ENCODE measurements at regions not wholly inside any gene's neighbourhood (a gene's known extent, or its start where the extent isn't known, plus 50 kb on each side); places are given as distances from the start of the nearest gene placed in this dataset.

- no peak for DNase-seq
These were observed 95.9 kb upstream of the COL21A1 start for GRCh38 chr6:56343295-56343694.

- no peak for DNase-seq
These were observed 92.1 kb upstream of the COL21A1 start for GRCh38 chr6:56339524-56339923.

GRCh38 chr6:56335726-56336125 is 88.3 kb upstream of the COL21A1 start:
- peak; percentile 92 for DNase-seq

- peak; percentile 94 for DNase-seq
These were observed 87.6 kb upstream of the COL21A1 start for GRCh38 chr6:56334937-56335336.

GRCh38 chr6:56329271-56330050 is 82.1 kb upstream of the COL21A1 start:
- DNase-seq = peak; percentile 49

GRCh38 chr6:56328728-56329090 is 81.3 kb upstream of the COL21A1 start:
- no peak for DNase-seq

- no peak for DNase-seq
These were observed 80.8 kb upstream of the COL21A1 start for GRCh38 chr6:56327946-56328727.

GRCh38 chr6:56324396-56324795 is 77.0 kb upstream of the COL21A1 start:
- no peak for DNase-seq

- no peak for DNase-seq
These were observed 71.5 kb upstream of the COL21A1 start for GRCh38 chr6:56318851-56319250.

GRCh38 chr6:56314683-56315523 is 67.5 kb upstream of the COL21A1 start:
- DNase-seq = peak; percentile 50

GRCh38 chr6:56311533-56312448 is 64.4 kb upstream of the COL21A1 start:
- DNase-seq = no peak

- no peak for DNase-seq
These were observed 63.7 kb upstream of the COL21A1 start for GRCh38 chr6:56311061-56311460.

- no peak for DNase-seq
These were observed 62.9 kb upstream of the COL21A1 start for GRCh38 chr6:56310241-56310640.

GRCh38 chr6:56299916-56300315 is 52.5 kb upstream of the COL21A1 start:
- no peak for DNase-seq

GRCh38 chr6:56297022-56297989 is 49.9 kb upstream of the COL21A1 start:
- DNase-seq = peak; percentile 25

Data from HCEC 1CT (cell line).